ENCODE measurements at regions not wholly inside any gene's neighbourhood (a gene's known extent, or its start where the extent isn't known, plus 50 kb on each side); places are given as distances from the start of the nearest gene placed in this dataset.

DNA sequence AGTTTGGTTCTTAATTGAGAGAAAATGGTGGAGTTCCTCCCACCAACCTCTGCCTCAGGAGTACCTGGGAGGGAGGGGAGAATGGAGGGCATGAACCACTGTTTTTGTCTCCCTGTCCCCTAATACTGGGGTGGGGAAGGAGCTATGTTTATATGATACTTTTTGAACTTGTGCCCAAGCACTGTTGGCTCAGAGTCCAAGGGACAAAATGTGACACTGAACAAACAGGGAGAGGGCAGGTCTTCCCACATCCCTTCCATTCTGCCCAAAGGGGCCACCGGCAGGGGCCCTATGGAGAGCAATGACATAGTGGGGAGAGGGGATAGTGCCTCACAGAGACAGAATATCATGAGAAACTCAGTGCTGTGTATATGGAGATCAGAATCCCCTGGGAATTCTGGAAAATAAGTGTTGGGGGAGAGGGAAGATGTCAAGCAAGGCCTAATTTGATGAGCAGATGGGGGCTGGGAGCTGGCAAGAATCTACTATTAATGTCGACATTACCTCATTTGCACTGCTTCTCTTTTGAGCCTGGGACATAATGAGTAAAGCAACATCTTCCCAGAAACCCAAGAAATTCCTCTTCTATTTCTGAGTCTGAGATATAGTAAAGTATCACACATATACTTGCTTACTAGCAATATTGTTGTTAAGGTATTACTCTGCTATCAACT is 180.6 kb downstream of the CYP26A1 start:
- TF ChIP-seq POLR2A (IDR thresholded peaks at IDR 0.05) (no peak), POLR2AphosphoS5 (IDR thresholded peaks at IDR 0.05) (no peak)
- TF ChIP-seq, protein P1, sequence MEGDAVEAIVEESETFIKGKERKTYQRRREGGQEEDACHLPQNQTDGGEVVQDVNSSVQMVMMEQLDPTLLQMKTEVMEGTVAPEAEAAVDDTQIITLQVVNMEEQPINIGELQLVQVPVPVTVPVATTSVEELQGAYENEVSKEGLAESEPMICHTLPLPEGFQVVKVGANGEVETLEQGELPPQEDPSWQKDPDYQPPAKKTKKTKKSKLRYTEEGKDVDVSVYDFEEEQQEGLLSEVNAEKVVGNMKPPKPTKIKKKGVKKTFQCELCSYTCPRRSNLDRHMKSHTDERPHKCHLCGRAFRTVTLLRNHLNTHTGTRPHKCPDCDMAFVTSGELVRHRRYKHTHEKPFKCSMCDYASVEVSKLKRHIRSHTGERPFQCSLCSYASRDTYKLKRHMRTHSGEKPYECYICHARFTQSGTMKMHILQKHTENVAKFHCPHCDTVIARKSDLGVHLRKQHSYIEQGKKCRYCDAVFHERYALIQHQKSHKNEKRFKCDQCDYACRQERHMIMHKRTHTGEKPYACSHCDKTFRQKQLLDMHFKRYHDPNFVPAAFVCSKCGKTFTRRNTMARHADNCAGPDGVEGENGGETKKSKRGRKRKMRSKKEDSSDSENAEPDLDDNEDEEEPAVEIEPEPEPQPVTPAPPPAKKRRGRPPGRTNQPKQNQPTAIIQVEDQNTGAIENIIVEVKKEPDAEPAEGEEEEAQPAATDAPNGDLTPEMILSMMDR (IDR thresholded peaks at IDR 0.05): no peak

All from breast epithelium (tissue), 3 donors.